ENCODE measurements at regions not wholly inside any gene's neighbourhood (a gene's known extent, or its start where the extent isn't known, plus 50 kb on each side); places are given as distances from the start of the nearest gene placed in this dataset.

DNA sequence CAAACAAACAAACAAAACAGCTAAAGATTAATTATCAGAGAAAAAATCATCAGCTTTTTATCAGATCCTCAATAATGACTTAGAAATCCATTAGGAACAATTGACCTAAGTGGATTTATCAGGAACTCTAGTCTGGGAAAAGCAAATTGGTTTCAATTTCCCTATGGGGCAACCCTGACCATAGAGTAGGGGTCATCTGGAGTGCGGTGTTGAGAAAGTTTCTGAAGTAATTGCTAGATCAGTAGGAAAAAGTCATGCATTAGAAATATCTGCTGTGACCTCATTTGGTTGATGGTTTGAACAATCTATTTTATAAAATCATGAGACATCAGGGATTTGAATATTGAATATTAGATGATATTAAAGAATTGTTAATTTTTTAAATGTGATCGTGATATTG, 507.9 kb downstream of the TXNL1 start:
- WGBS (ENCODE audit: extremely low coverage, insufficient coverage, low lambda C conversion rate) = 100% methylated on average over 1 of the region's 2 CpGs
- no peaks in the 10 kb centered on the region for H3K36me3 ChIP-seq (ENCODE audit: control insufficient read depth, insufficient read depth, low read length)
- H4K8ac ChIP-seq (ENCODE audit: low read depth, low read length) = no peak overlapping the region
- H3K4me2 ChIP-seq (ENCODE audit: low read length) = no peak overlapping the region
- H3K23ac ChIP-seq (ENCODE audit: low read length) = no peak overlapping the region
- no peaks in the 10 kb centered on the region for H3K79me2 ChIP-seq (ENCODE audit: control insufficient read depth, insufficient read depth, low read length)
- no peak overlapping the region for H3K4ac ChIP-seq (ENCODE audit: low read depth, low read length)
- no peak overlapping the region for H2BK15ac ChIP-seq (replicated peaks; ENCODE audit: low read depth)
- H3K4me3 ChIP-seq (ENCODE audit: low read length) = no peak overlapping the region
- H2AK5ac ChIP-seq (ENCODE audit: low read length) = no peak overlapping the region
- no peak overlapping the region for H3K27ac ChIP-seq (ENCODE audit: low read depth, low read length)
- H3K79me1 ChIP-seq (ENCODE audit: low read length) = no peaks in the 10 kb centered on the region
- H3K9ac ChIP-seq (ENCODE audit: low read length) = no peak overlapping the region
- no peak overlapping the region for H3K18ac ChIP-seq (ENCODE audit: low read length)
- no peaks in the 10 kb centered on the region for H3K27me3 ChIP-seq (ENCODE audit: insufficient read depth, low read length, poor library complexity)
- H3K56ac ChIP-seq (ENCODE audit: low read length) = no peak overlapping the region
- H2BK5ac ChIP-seq (ENCODE audit: low read length) = no peak overlapping the region
- DNase-seq = no peak
- H2BK120ac ChIP-seq (ENCODE audit: low read depth, low read length) = no peak overlapping the region
- no peaks in the 10 kb centered on the region for H3K4me1 ChIP-seq (ENCODE audit: control insufficient read depth, low read depth, low read length)
- no peak overlapping the region for H4K5ac ChIP-seq (ENCODE audit: low read length)

DNA sequence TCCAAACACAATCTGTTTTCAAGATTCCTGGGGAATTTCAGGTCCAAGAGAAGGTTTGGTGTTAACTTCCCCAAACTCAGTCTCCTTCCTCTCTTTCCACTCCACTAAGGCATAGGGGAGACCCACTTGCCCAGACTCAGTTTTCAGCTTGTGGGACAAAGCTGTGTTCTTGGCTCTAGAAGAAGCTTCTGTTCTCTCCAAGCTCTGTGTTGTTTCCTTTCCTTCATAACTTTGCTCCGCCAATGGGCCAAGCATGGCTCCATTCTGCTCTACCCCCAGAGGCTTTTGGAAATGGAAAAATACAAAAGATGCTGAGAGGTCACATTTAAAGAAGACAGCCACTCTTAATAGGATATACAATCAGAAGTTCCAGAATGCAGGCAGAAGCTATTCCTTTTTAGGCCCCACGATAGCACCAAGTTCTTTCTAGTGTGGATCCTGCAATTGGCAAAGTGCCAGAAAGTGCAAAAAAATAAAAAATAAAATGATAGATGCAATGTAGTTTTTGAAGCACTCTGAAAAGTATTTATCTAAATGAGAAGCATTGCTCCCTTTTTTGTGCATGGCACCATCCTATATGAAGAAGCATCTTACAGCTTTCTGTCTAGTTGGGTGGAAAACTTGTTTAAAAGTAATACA, 510.1 kb downstream of the TXNL1 start:
- Histone ChIP-seq H3K4ac (ENCODE audit: low read depth, low read length) (no peak overlapping the region), H3K27me3 (ENCODE audit: insufficient read depth, low read length, poor library complexity) (no peaks in the 10 kb centered on the region), H3K23ac (ENCODE audit: low read length) (no peak overlapping the region), H2BK15ac (replicated peaks; ENCODE audit: low read depth) (no peak overlapping the region), H3K27ac (ENCODE audit: low read depth, low read length) (no peak overlapping the region), H3K79me2 (ENCODE audit: control insufficient read depth, insufficient read depth, low read length) (no peaks in the 10 kb centered on the region), H2AK5ac (ENCODE audit: low read length) (no peak overlapping the region), H3K79me1 (ENCODE audit: low read length) (no peaks in the 10 kb centered on the region), H3K4me2 (ENCODE audit: low read length) (no peak overlapping the region), H3K56ac (ENCODE audit: low read length) (no peak overlapping the region), H3K4me3 (ENCODE audit: low read length) (no peak overlapping the region), H2BK5ac (ENCODE audit: low read length) (no peak overlapping the region), H2BK120ac (ENCODE audit: low read depth, low read length) (no peak overlapping the region), H4K5ac (ENCODE audit: low read length) (no peak overlapping the region), H3K9ac (ENCODE audit: low read length) (no peak overlapping the region), H3K18ac (ENCODE audit: low read length) (no peak overlapping the region), H3K4me1 (ENCODE audit: control insufficient read depth, low read depth, low read length) (no peaks in the 10 kb centered on the region), H4K8ac (ENCODE audit: low read depth, low read length) (no peak overlapping the region), H3K36me3 (ENCODE audit: control insufficient read depth, insufficient read depth, low read length) (no peaks in the 10 kb centered on the region)
- no CpG with 5 or more reads among the region's 2 CpGs for WGBS (ENCODE audit: extremely low coverage, insufficient coverage, low lambda C conversion rate)
- no peak for DNase-seq

GRCh38 chr18:56127322-56128099, 510.9 kb downstream of the TXNL1 start:
- Histone ChIP-seq H3K79me2 (ENCODE audit: control insufficient read depth, insufficient read depth, low read length) (no peaks in the 10 kb centered on the region), H3K23ac (ENCODE audit: low read length) (no peak overlapping the region), H3K79me1 (ENCODE audit: low read length) (no peaks in the 10 kb centered on the region), H3K4me1 (ENCODE audit: control insufficient read depth, low read depth, low read length) (no peaks in the 10 kb centered on the region), H3K4ac (ENCODE audit: low read depth, low read length) (no peak overlapping the region), H2BK5ac (ENCODE audit: low read length) (no peak overlapping the region), H3K27ac (ENCODE audit: low read depth, low read length) (no peak overlapping the region), H2BK15ac (replicated peaks; ENCODE audit: low read depth) (no peak overlapping the region), H4K8ac (ENCODE audit: low read depth, low read length) (no peak overlapping the region), H2AK5ac (ENCODE audit: low read length) (no peak overlapping the region), H2BK120ac (ENCODE audit: low read depth, low read length) (no peak overlapping the region), H3K4me3 (ENCODE audit: low read length) (no peak overlapping the region), H3K56ac (ENCODE audit: low read length) (no peak overlapping the region), H4K5ac (ENCODE audit: low read length) (no peak overlapping the region), H3K18ac (ENCODE audit: low read length) (no peak overlapping the region), H3K9ac (ENCODE audit: low read length) (no peak overlapping the region), H3K4me2 (ENCODE audit: low read length) (no peak overlapping the region), H3K36me3 (ENCODE audit: control insufficient read depth, insufficient read depth, low read length) (no peaks in the 10 kb centered on the region), H3K27me3 (ENCODE audit: insufficient read depth, low read length, poor library complexity) (no peaks in the 10 kb centered on the region)
- WGBS (ENCODE audit: extremely low coverage, insufficient coverage, low lambda C conversion rate) = no CpG with 5 or more reads among the region's 5 CpGs
- no peak for DNase-seq

- Histone ChIP-seq H3K27ac (ENCODE audit: low read depth, low read length) (no peak overlapping the region), H3K56ac (ENCODE audit: low read length) (no peak overlapping the region), H3K27me3 (ENCODE audit: insufficient read depth, low read length, poor library complexity) (no peaks in the 10 kb centered on the region), H3K4me1 (ENCODE audit: control insufficient read depth, low read depth, low read length) (no peaks in the 10 kb centered on the region), H3K36me3 (ENCODE audit: control insufficient read depth, insufficient read depth, low read length) (no peaks in the 10 kb centered on the region), H2BK15ac (replicated peaks; ENCODE audit: low read depth) (no peak overlapping the region), H3K4me2 (ENCODE audit: low read length) (no peak overlapping the region), H3K79me1 (ENCODE audit: low read length) (no peaks in the 10 kb centered on the region), H3K18ac (ENCODE audit: low read length) (no peak overlapping the region), H3K4me3 (ENCODE audit: low read length) (no peak overlapping the region), H3K23ac (ENCODE audit: low read length) (no peak overlapping the region), H4K8ac (ENCODE audit: low read depth, low read length) (no peak overlapping the region), H3K79me2 (ENCODE audit: control insufficient read depth, insufficient read depth, low read length) (no peaks in the 10 kb centered on the region), H3K4ac (ENCODE audit: low read depth, low read length) (no peak overlapping the region), H3K9ac (ENCODE audit: low read length) (no peak overlapping the region), H2BK120ac (ENCODE audit: low read depth, low read length) (no peak overlapping the region), H4K5ac (ENCODE audit: low read length) (no peak overlapping the region), H2AK5ac (ENCODE audit: low read length) (no peak overlapping the region), H2BK5ac (ENCODE audit: low read length) (no peak overlapping the region)
- no peak for DNase-seq
- no CpG with 5 or more reads among the region's 2 CpGs for WGBS (ENCODE audit: extremely low coverage, insufficient coverage, low lambda C conversion rate)
Observed at GRCh38 chr18:56124186-56124585, 514.2 kb downstream of the TXNL1 start.

GRCh38 chr18:56121669-56122068, 516.7 kb downstream of the TXNL1 start:
- H3K56ac ChIP-seq (ENCODE audit: low read length) = no peak overlapping the region
- no peak overlapping the region for H2BK15ac ChIP-seq (replicated peaks; ENCODE audit: low read depth)
- no peak overlapping the region for H3K23ac ChIP-seq (ENCODE audit: low read length)
- no peaks in the 10 kb centered on the region for H3K4me1 ChIP-seq (ENCODE audit: control insufficient read depth, low read depth, low read length)
- H2BK120ac ChIP-seq (ENCODE audit: low read depth, low read length) = no peak overlapping the region
- H3K18ac ChIP-seq (ENCODE audit: low read length) = no peak overlapping the region
- H4K5ac ChIP-seq (ENCODE audit: low read length) = no peak overlapping the region
- no peak overlapping the region for H3K9ac ChIP-seq (ENCODE audit: low read length)
- H4K8ac ChIP-seq (ENCODE audit: low read depth, low read length) = no peak overlapping the region
- no peak overlapping the region for H3K27ac ChIP-seq (ENCODE audit: low read depth, low read length)
- no peaks in the 10 kb centered on the region for H3K27me3 ChIP-seq (ENCODE audit: insufficient read depth, low read length, poor library complexity)
- no CpG with 5 or more reads among the region's 1 CpG for WGBS (ENCODE audit: extremely low coverage, insufficient coverage, low lambda C conversion rate)
- H2BK5ac ChIP-seq (ENCODE audit: low read length) = no peak overlapping the region
- no peak overlapping the region for H3K4me2 ChIP-seq (ENCODE audit: low read length)
- H3K4ac ChIP-seq (ENCODE audit: low read depth, low read length) = no peak overlapping the region
- no peak overlapping the region for H2AK5ac ChIP-seq (ENCODE audit: low read length)
- no peak overlapping the region for H3K4me3 ChIP-seq (ENCODE audit: low read length)
- no peaks in the 10 kb centered on the region for H3K79me1 ChIP-seq (ENCODE audit: low read length)
- no peaks in the 10 kb centered on the region for H3K79me2 ChIP-seq (ENCODE audit: control insufficient read depth, insufficient read depth, low read length)
- no peak for DNase-seq
- no peaks in the 10 kb centered on the region for H3K36me3 ChIP-seq (ENCODE audit: control insufficient read depth, insufficient read depth, low read length)
